HG03175 (cell line): ENCODE measurements at regions not wholly inside any gene's neighbourhood (a gene's known extent, or its start where the extent isn't known, plus 50 kb on each side); places are given as distances from the start of the nearest gene placed in this dataset.

Experiments used
- ATAC-seq: cut with Tn5 transposase; IDR thresholded peaks from one replicate; pipeline ENCODE4 v1.9.1; 2021; ENCODE audit warnings: mild to moderate bottlenecking, moderate library complexity; ENCODE audit not compliant: unreplicated experiment

- ATAC-seq: no peak
These were observed 159.5 kb upstream of the NDUFV2 start for GRCh38 chr18:8942909-8943545.

- ATAC-seq: no peak
These were observed 158.3 kb upstream of the NDUFV2 start for GRCh38 chr18:8943900-8944870.

- no peak for ATAC-seq
These were observed 157.6 kb upstream of the NDUFV2 start for GRCh38 chr18:8944871-8945245.

- ATAC-seq: no peak
These were observed 157.0 kb upstream of the NDUFV2 start for GRCh38 chr18:8945514-8945913.

- no peak for ATAC-seq
These were observed 156.2 kb upstream of the NDUFV2 start for GRCh38 chr18:8946066-8946838.

GRCh38 chr18:8947566-8947965, 154.9 kb upstream of the NDUFV2 start:
- ATAC-seq: no peak

- ATAC-seq: no peak
These were observed 154.5 kb upstream of the NDUFV2 start for GRCh38 chr18:8948011-8948410.

- no peak for ATAC-seq
These were observed 153.9 kb upstream of the NDUFV2 start for GRCh38 chr18:8948471-8949149.

GRCh38 chr18:8949206-8949605, 153.3 kb upstream of the NDUFV2 start:
- ATAC-seq: no peak

GRCh38 chr18:8951491-8951890, 151.0 kb upstream of the NDUFV2 start:
- peak; percentile 88 for ATAC-seq

- no peak for ATAC-seq
These were observed 150.3 kb upstream of the NDUFV2 start for GRCh38 chr18:8952174-8952573.

GRCh38 chr18:8952769-8953760, 149.4 kb upstream of the NDUFV2 start:
- no peak for ATAC-seq

GRCh38 chr18:8957731-8958130, 144.8 kb upstream of the NDUFV2 start:
- ATAC-seq: no peak

GRCh38 chr18:8958660-8959059, 143.8 kb upstream of the NDUFV2 start:
- no peak for ATAC-seq

- no peak for ATAC-seq
These were observed 142.9 kb upstream of the NDUFV2 start for GRCh38 chr18:8959551-8960135.

- no peak for ATAC-seq
These were observed 141.5 kb upstream of the NDUFV2 start for GRCh38 chr18:8960740-8961657.

GRCh38 chr18:8962192-8962779, 140.2 kb upstream of the NDUFV2 start:
- no peak for ATAC-seq
